Liver (tissue), 8 donors: ENCODE measurements at regions not wholly inside any gene's neighbourhood (a gene's known extent, or its start where the extent isn't known, plus 50 kb on each side); places are given as distances from the start of the nearest gene placed in this dataset.

ENCODE experiments used
- DNase-seq: peaks from one replicate; pipeline ENCODE4 v3.0.0-alpha.2; 2017; ENCODE audit warnings: low spot score
- H3K27ac ChIP-seq, 2 donors: one replicate each; pipeline ENCODE4 v1.7.0; 2013; ENCODE audit warnings: inconsistent platforms in 2 of 2, low read length in 2 of 2, control low read depth in 1 of 2, low read depth in 1 of 2, mild to moderate bottlenecking in 1 of 2
- H3K27me3 ChIP-seq, 4 donors: one replicate each; pipeline versions ENCODE4 v1.6.1 to v1.7.0; 2013; ENCODE audit warnings: low read length in 3 of 4, inconsistent platforms in 1 of 4, mild to moderate bottlenecking in 1 of 4, moderate library complexity in 1 of 4; ENCODE audit not compliant: control insufficient read depth in 4 of 4, insufficient read depth in 4 of 4
- H3K36me3 ChIP-seq, 4 donors: one replicate each; pipeline versions ENCODE4 v1.6.1 to v1.7.0; 2013; ENCODE audit warnings: low read length in 3 of 4, mild to moderate bottlenecking in 3 of 4, low read depth in 1 of 4, moderate library complexity in 1 of 4; ENCODE audit not compliant: control insufficient read depth in 4 of 4, insufficient read depth in 3 of 4
- H3K4me1 ChIP-seq, 4 donors: one replicate each; pipeline versions ENCODE4 v1.6.1 to v1.7.0; 2013; ENCODE audit warnings: low read length in 3 of 4, mild to moderate bottlenecking in 3 of 4, moderate library complexity in 1 of 4; ENCODE audit not compliant: control insufficient read depth in 4 of 4, insufficient read depth in 4 of 4
- H3K4me3 ChIP-seq, 3 donors: one replicate each; pipeline versions ENCODE4 v1.6.1 to v1.7.0; 2013; ENCODE audit warnings: low read length in 3 of 3, control low read depth in 1 of 3, low read depth in 1 of 3, mild to moderate bottlenecking in 1 of 3
- H3K9ac ChIP-seq, 2 donors: one replicate each; pipeline ENCODE4 v1.7.0; 2013; ENCODE audit warnings: low read length in 2 of 2, mild to moderate bottlenecking in 2 of 2, moderate library complexity in 2 of 2, control low read depth in 1 of 2, low read depth in 1 of 2
- H3K9me3 ChIP-seq, 4 donors: one replicate each; pipeline versions ENCODE4 v1.6.1 to v1.7.0; 2013; ENCODE audit warnings: low read length in 3 of 4; ENCODE audit not compliant: control insufficient read depth in 4 of 4
- ATF3 ChIP-seq: IDR thresholded peaks from 2 replicates; pipeline ENCODE4 v1.6.1; 2016; ENCODE audit warnings: antibody characterized with exemption
- CTCF ChIP-seq: fragments of 150-350 bp; IDR thresholded peaks from 2 replicates; pipeline ENCODE4 v1.5.1; 2017; ENCODE audit warnings: improper control_type of control experiment, low read depth, low read length; ENCODE audit not compliant: missing input control
- EGR1 ChIP-seq, 2 donors: IDR thresholded peaks; 2 replicates each; pipeline ENCODE4 v1.6.1; 2016 to 2018; ENCODE audit warnings: antibody characterized with exemption in 2 of 2, low read depth in 2 of 2
- GABPA ChIP-seq, 2 donors: IDR thresholded peaks in 1 of 2; conservative IDR thresholded peaks in 1 of 2; 2 replicates each; pipeline ENCODE4 v1.6.1; 2016; ENCODE audit warnings: antibody characterized with exemption in 2 of 2, mild to moderate bottlenecking in 1 of 2, moderate library complexity in 1 of 2
- HNF4A ChIP-seq, 2 donors: conservative IDR thresholded peaks; 2 replicates each; pipeline ENCODE4 v1.6.1; 2016; ENCODE audit warnings: antibody characterized with exemption in 2 of 2, mild to moderate bottlenecking in 2 of 2
- HNF4G ChIP-seq: IDR thresholded peaks from 2 replicates; pipeline ENCODE4 v1.6.1; 2016; ENCODE audit warnings: antibody characterized with exemption
- JUND ChIP-seq, 2 donors: IDR thresholded peaks; 2 replicates each; pipeline ENCODE4 v1.6.1; 2016; ENCODE audit warnings: antibody characterized with exemption in 2 of 2
- MAX ChIP-seq: IDR thresholded peaks from 2 replicates; pipeline ENCODE4 v1.6.1; 2016; ENCODE audit warnings: antibody characterized with exemption
- NR2F2 ChIP-seq: IDR thresholded peaks from 2 replicates; pipeline ENCODE4 v1.6.1; 2016; ENCODE audit warnings: antibody characterized with exemption
- RAD21 ChIP-seq, 2 donors: IDR thresholded peaks; 2 replicates each; pipeline ENCODE4 v1.6.1; 2016; ENCODE audit warnings: antibody characterized with exemption in 2 of 2, mild to moderate bottlenecking in 2 of 2
- RXRA ChIP-seq, 2 donors: IDR thresholded peaks; 2 replicates each; pipeline ENCODE4 v1.6.1; 2017 to 2018; ENCODE audit warnings: antibody characterized with exemption in 2 of 2, mild to moderate bottlenecking in 1 of 2
- SP1 ChIP-seq: IDR thresholded peaks from 2 replicates; pipeline ENCODE4 v1.6.1; 2018; ENCODE audit warnings: antibody characterized with exemption, mild to moderate bottlenecking
- YY1 ChIP-seq: IDR thresholded peaks from 2 replicates; pipeline ENCODE4 v1.6.1; 2016; ENCODE audit warnings: antibody characterized with exemption, mild to moderate bottlenecking
- ZBTB33 ChIP-seq: IDR thresholded peaks from 2 replicates; pipeline ENCODE4 v1.6.1; 2016; ENCODE audit warnings: antibody characterized with exemption
- WGBS: extraction: QIAGEN DNeasy Blood & Tissue Kit; methylation state at CpG from one replicate; pipeline ENCODE4 v1.1.7; 2013; 5-methylcytosine and 5-hydroxymethylcytosine counted together
- donor health status: healthy.
- donor health status: healthy.
- donor health status: healthy.
- donor health status: healthy.
- donor health status: healthy.

- 96% methylated on average over 1 of the region's 1 CpG for WGBS
- no peaks in the 10 kb centered on the region for H3K9me3 ChIP-seq
- no peak overlapping the region for H3K9ac ChIP-seq
These were observed 107.8 kb upstream of the ARID2 start for GRCh38 chr12:45621703-45622102.

GRCh38 chr12:45622210-45622937 is 107.1 kb upstream of the ARID2 start:
- Histone ChIP-seq H3K36me3 (no peaks in the 10 kb centered on the region), H3K9ac (no peak overlapping the region), H3K4me1 (no peaks in the 10 kb centered on the region), H3K9me3 (no peaks in the 10 kb centered on the region), H3K27me3 (no peaks in the 10 kb centered on the region), H3K4me3 (no peak overlapping the region), H3K27ac (no peak overlapping the region)
- 86% methylated on average over 3 of the region's 3 CpGs for WGBS
- no peak for DNase-seq
- TF ChIP-seq SP1 (peak; percentile 69), RXRA (IDR thresholded peaks at IDR 0.05) (peak in 1 of 2 donors; percentile 17), JUND (IDR thresholded peaks at IDR 0.05) (no peak), HNF4A (conservative IDR thresholded peaks at IDR 0.05) (peak in 1 of 2 donors; percentile 54)

More at GRCh38 chr12:45621703-45622102, 107.8 kb upstream of the ARID2 start:
- Histone ChIP-seq H3K27me3 (no peaks in the 10 kb centered on the region), H3K4me3 (no peak overlapping the region), H3K27ac (no peak overlapping the region), H3K4me1 (no peaks in the 10 kb centered on the region), H3K36me3 (no peaks in the 10 kb centered on the region)
- no peak for TF ChIP-seq RAD21 (IDR thresholded peaks at IDR 0.05)
- no peak for TF ChIP-seq JUND (IDR thresholded peaks at IDR 0.05)
- no peak for TF ChIP-seq CTCF
- no peak for TF ChIP-seq EGR1 (IDR thresholded peaks at IDR 0.05; ENCODE audit: low read depth in 2 of 2)
- no peak for TF ChIP-seq NR2F2
- no peak for TF ChIP-seq YY1
- TF ChIP-seq HNF4A (conservative IDR thresholded peaks at IDR 0.05), result no peak
- TF ChIP-seq ATF3, result no peak
- TF ChIP-seq HNF4G, result no peak
- TF ChIP-seq ZBTB33, result no peak
- TF ChIP-seq RXRA (IDR thresholded peaks at IDR 0.05), result no peak
- no peak for TF ChIP-seq GABPA (IDR thresholded peaks at IDR 0.05 in 1 of 2, conservative IDR thresholded peaks at IDR 0.05 in 1 of 2)
- TF ChIP-seq SP1, result no peak
- no peak for DNase-seq

GRCh38 chr12:45623221-45623620 is 106.3 kb upstream of the ARID2 start:
- H3K9ac ChIP-seq, result no peak overlapping the region
- no peaks in the 10 kb centered on the region for H3K27me3 ChIP-seq
- no peak for DNase-seq
- no peak overlapping the region for H3K27ac ChIP-seq
- H3K36me3 ChIP-seq, result no peaks in the 10 kb centered on the region
- no peak overlapping the region for H3K4me3 ChIP-seq
- no peak for TF ChIP-seq MAX
- no peak for TF ChIP-seq ATF3
- no peaks in the 10 kb centered on the region for H3K4me1 ChIP-seq
- no peaks in the 10 kb centered on the region for H3K9me3 ChIP-seq
- 86% methylated on average over 5 of the region's 5 CpGs for WGBS
